Astrocyte (in vitro differentiated cells and primary cell): ENCODE measurements at regions not wholly inside any gene's neighbourhood (a gene's known extent, or its start where the extent isn't known, plus 50 kb on each side); places are given as distances from the start of the nearest gene placed in this dataset.

Experiments used
- DNase-seq: peaks from one replicate; pipeline ENCODE4 v3.0.0-alpha.2; 2010; ENCODE audit warnings: low read depth
- FAIRE-seq: peaks from 2 replicates; lab custom pipeline; 2011; peaks lifted over from hg19 to GRCh38; lab: Jason Lieb, UNC
- H2AFZ ChIP-seq: 2 replicates; pipeline ENCODE4 v1.6.0; 2012; ENCODE audit warnings: low read depth, low read length, inconsistent platforms
- H3K27ac ChIP-seq: 2 replicates; pipeline ENCODE4 v1.5.1; 2011; ENCODE audit warnings: low read depth, low read length, inconsistent platforms
- H3K27me3 ChIP-seq: 2 replicates; pipeline ENCODE4 v1.6.0; 2011; ENCODE audit warnings: low read length, inconsistent platforms; ENCODE audit not compliant: insufficient read depth
- H3K36me3 ChIP-seq: 2 replicates; pipeline ENCODE4 v1.5.1; 2011; ENCODE audit warnings: low read length, inconsistent platforms; ENCODE audit not compliant: insufficient read depth
- H3K4me1 ChIP-seq: 2 replicates; pipeline ENCODE4 v1.5.1; 2011; ENCODE audit warnings: low read length, inconsistent platforms; ENCODE audit not compliant: insufficient read depth
- H3K4me2 ChIP-seq: 2 replicates; pipeline ENCODE4 v1.6.0; 2012; ENCODE audit warnings: low read length, inconsistent platforms
- H3K4me3 ChIP-seq: 2 replicates; pipeline ENCODE4 v1.5.1; 2011; ENCODE audit warnings: low read depth, mild to moderate bottlenecking, low read length, inconsistent platforms; ENCODE audit not compliant: insufficient read depth
- H3K79me2 ChIP-seq: 2 replicates; pipeline ENCODE4 v1.6.0; 2012; ENCODE audit warnings: mild to moderate bottlenecking, low read length, inconsistent platforms; ENCODE audit not compliant: insufficient read depth
- H3K9ac ChIP-seq: 2 replicates; pipeline ENCODE4 v1.6.0; 2012; ENCODE audit warnings: mild to moderate bottlenecking, low read length, inconsistent platforms
- H3K9me3 ChIP-seq: 2 replicates; pipeline ENCODE4 v1.5.1; 2012; ENCODE audit warnings: low read depth, mild to moderate bottlenecking, low read length, inconsistent platforms; ENCODE audit not compliant: insufficient read depth
- H4K20me1 ChIP-seq: 2 replicates; pipeline ENCODE4 v1.6.0; 2012; ENCODE audit warnings: low read length, inconsistent platforms; ENCODE audit not compliant: insufficient read depth
- H3K27ac Mint-ChIP-seq: one replicate; pipeline ENCODE4 v1.8.0; 2021; ENCODE audit warnings: mild to moderate bottlenecking, mixed read lengths; ENCODE audit not compliant: unreplicated experiment
- H3K27me3 Mint-ChIP-seq: one replicate; pipeline ENCODE4 v1.8.0; 2021; ENCODE audit warnings: low read depth, mixed read lengths; ENCODE audit not compliant: unreplicated experiment
- H3K36me3 Mint-ChIP-seq: one replicate; pipeline ENCODE4 v1.8.0; 2021; ENCODE audit warnings: low read depth, mixed read lengths; ENCODE audit not compliant: unreplicated experiment
- H3K4me1 Mint-ChIP-seq: one replicate; pipeline ENCODE4 v1.8.0; 2021; ENCODE audit warnings: low read depth, mixed read lengths; ENCODE audit not compliant: unreplicated experiment
- H3K4me3 Mint-ChIP-seq: one replicate; pipeline ENCODE4 v1.8.0; 2021; ENCODE audit warnings: mild to moderate bottlenecking, moderate library complexity, mixed read lengths; ENCODE audit not compliant: unreplicated experiment
- H3K9me3 Mint-ChIP-seq: one replicate; pipeline ENCODE4 v1.8.0; 2021; ENCODE audit warnings: mild to moderate bottlenecking, mixed read lengths; ENCODE audit not compliant: unreplicated experiment
- EZH2 ChIP-seq: IDR thresholded peaks from 2 replicates; pipeline ENCODE4 v1.6.1; 2012; ENCODE audit warnings: mild to moderate bottlenecking, low read length, inconsistent platforms; ENCODE audit not compliant: insufficient read depth
- TF ChIP-seq, protein P1 (sequence below): IDR thresholded peaks from 2 replicates; pipeline ENCODE4 v1.5.1; 2011; ENCODE audit warnings: low read depth, mild to moderate bottlenecking, inconsistent platforms, low read length, moderate library complexity; ENCODE audit not compliant: insufficient read depth

DNA sequence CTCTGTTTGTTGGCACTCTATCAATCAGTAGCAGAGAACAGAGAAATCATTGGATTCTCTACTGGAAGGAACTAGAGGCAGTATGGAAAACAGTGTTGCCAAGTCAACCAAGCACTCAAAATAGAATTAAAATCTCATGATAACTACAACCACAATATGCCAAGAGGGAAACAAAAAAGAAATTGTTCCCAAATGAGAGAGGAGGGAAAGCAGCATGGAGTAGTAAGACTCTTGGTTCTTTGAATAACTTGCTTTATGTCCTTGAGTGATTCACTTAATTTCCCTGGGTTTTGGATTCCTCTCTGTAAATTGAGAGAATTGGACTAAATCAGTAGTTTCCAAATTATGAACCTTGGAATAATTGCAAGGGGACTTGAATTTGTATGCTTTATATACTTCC lies 285.5 kb upstream of the ANKRD50 start:
- Histone ChIP-seq H2AFZ (no peak overlapping the region), H3K9ac (no peak overlapping the region), H3K9me3 (no peaks in the 10 kb centered on the region), H3K36me3 (no peaks in the 10 kb centered on the region), H3K79me2 (no peaks in the 10 kb centered on the region), H3K27ac (no peak overlapping the region), H3K4me2 (no peak overlapping the region), H4K20me1 (no peaks in the 10 kb centered on the region), H3K4me3 (no peak overlapping the region), H3K27me3 (no peaks in the 10 kb centered on the region), H3K4me1 (no peaks in the 10 kb centered on the region)
- H3K36me3 Mint-ChIP-seq, result no peaks in the 10 kb centered on the region
- H3K27ac Mint-ChIP-seq, result no peak overlapping the region
- no peak overlapping the region for H3K4me3 Mint-ChIP-seq
- no peaks in the 10 kb centered on the region for H3K27me3 Mint-ChIP-seq
- no peak for TF ChIP-seq EZH2
- TF ChIP-seq, protein P1, sequence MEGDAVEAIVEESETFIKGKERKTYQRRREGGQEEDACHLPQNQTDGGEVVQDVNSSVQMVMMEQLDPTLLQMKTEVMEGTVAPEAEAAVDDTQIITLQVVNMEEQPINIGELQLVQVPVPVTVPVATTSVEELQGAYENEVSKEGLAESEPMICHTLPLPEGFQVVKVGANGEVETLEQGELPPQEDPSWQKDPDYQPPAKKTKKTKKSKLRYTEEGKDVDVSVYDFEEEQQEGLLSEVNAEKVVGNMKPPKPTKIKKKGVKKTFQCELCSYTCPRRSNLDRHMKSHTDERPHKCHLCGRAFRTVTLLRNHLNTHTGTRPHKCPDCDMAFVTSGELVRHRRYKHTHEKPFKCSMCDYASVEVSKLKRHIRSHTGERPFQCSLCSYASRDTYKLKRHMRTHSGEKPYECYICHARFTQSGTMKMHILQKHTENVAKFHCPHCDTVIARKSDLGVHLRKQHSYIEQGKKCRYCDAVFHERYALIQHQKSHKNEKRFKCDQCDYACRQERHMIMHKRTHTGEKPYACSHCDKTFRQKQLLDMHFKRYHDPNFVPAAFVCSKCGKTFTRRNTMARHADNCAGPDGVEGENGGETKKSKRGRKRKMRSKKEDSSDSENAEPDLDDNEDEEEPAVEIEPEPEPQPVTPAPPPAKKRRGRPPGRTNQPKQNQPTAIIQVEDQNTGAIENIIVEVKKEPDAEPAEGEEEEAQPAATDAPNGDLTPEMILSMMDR, result no peak
- no peak for DNase-seq
- no peaks in the 10 kb centered on the region for H3K4me1 Mint-ChIP-seq
- peaks cover 2% of the 10 kb centered on the region for H3K9me3 Mint-ChIP-seq
- FAIRE-seq, result no peak

DNA sequence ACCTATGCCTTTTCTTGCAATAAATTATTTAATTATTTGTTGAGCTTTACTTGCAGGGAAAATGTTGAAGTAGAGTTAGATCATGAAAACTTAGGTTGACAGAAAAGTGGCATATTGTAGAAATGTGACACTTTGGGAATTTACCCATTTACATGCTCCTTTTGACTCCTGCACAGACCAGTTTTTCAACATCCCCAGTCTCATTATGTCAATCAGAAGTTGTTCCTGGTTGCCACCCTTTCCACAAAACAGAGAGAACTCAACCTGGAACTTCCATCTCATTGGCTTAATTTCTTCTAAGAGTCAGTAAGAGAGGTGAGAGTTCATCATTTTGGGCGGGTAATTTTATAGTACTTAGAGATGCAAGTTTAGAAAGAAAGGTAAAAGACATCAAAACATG lies 284.6 kb upstream of the ANKRD50 start:
- H3K9ac ChIP-seq, result no peak overlapping the region
- H3K9me3 ChIP-seq, result no peaks in the 10 kb centered on the region
- H3K4me2 ChIP-seq, result no peak overlapping the region
- Mint-ChIP-seq H3K4me3 (no peak overlapping the region), H3K27me3 (no peaks in the 10 kb centered on the region), H3K9me3 (peaks cover 2% of the 10 kb centered on the region), H3K27ac (no peak overlapping the region), H3K4me1 (no peaks in the 10 kb centered on the region), H3K36me3 (no peaks in the 10 kb centered on the region)
- TF ChIP-seq, protein P1, result no peak
- no peak for TF ChIP-seq EZH2
- no peaks in the 10 kb centered on the region for H3K79me2 ChIP-seq
- no peaks in the 10 kb centered on the region for H3K27me3 ChIP-seq
- no peaks in the 10 kb centered on the region for H4K20me1 ChIP-seq
- no peak overlapping the region for H3K27ac ChIP-seq
- FAIRE-seq (no peak), DNase-seq (no peak)
- H3K4me1 ChIP-seq, result no peaks in the 10 kb centered on the region
- H2AFZ ChIP-seq, result no peak overlapping the region
- H3K36me3 ChIP-seq, result no peaks in the 10 kb centered on the region
- no peak overlapping the region for H3K4me3 ChIP-seq

DNA sequence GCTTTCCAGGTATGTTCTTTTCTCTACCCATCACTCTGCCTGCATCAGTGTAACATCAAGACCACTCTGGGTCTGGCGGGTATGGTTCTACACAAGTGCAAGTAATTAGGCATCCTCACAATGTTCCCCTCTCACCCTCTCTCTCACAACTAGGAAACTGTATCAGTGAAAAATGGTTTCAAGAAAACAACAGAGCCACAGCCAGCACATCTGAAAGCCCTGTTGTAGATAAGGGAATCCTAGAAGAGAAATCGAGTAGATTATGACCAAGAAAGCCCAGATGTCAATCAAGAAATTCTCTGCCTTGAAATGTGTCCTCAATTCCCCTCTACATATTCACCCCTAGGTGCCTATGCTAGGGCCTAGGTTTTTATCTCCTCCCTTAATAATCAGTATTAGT lies 281.3 kb upstream of the ANKRD50 start:
- Histone ChIP-seq H3K36me3 (no peaks in the 10 kb centered on the region), H4K20me1 (no peaks in the 10 kb centered on the region), H3K9me3 (no peaks in the 10 kb centered on the region), H3K4me1 (no peaks in the 10 kb centered on the region), H3K27ac (no peak overlapping the region), H2AFZ (no peak overlapping the region), H3K79me2 (no peaks in the 10 kb centered on the region), H3K9ac (no peak overlapping the region), H3K4me2 (no peak overlapping the region), H3K27me3 (no peaks in the 10 kb centered on the region), H3K4me3 (no peak overlapping the region)
- Mint-ChIP-seq H3K4me3 (no peak overlapping the region), H3K9me3 (peaks cover 2% of the 10 kb centered on the region), H3K4me1 (no peaks in the 10 kb centered on the region), H3K27ac (no peak overlapping the region), H3K27me3 (no peaks in the 10 kb centered on the region), H3K36me3 (no peaks in the 10 kb centered on the region)
- TF ChIP-seq EZH2, result no peak
- TF ChIP-seq, protein P1, result no peak
- FAIRE-seq, result no peak
- DNase-seq, result no peak
